Adipocyte (in vitro differentiated cells): ENCODE measurements at regions not wholly inside any gene's neighbourhood (a gene's known extent, or its start where the extent isn't known, plus 50 kb on each side); places are given as distances from the start of the nearest gene placed in this dataset.

Source experiments
- DNase-seq: peaks from one replicate; pipeline ENCODE4 v3.0.0-alpha.2; 2015; ENCODE audit warnings: low read depth
- H3K27me3 ChIP-seq: replicated peaks from 2 replicates; pipeline ENCODE4 v1.7.0; 2013; ENCODE audit warnings: mild to moderate bottlenecking, low read length, moderate library complexity; ENCODE audit not compliant: control insufficient read depth, insufficient read depth
- H3K36me3 ChIP-seq: 2 replicates; pipeline ENCODE4 v1.7.0; 2013; ENCODE audit warnings: low read length, mild to moderate bottlenecking, moderate library complexity; ENCODE audit not compliant: control insufficient read depth, insufficient read depth, severe bottlenecking
- H3K4me1 ChIP-seq: 2 replicates; pipeline ENCODE4 v1.7.0; 2013; ENCODE audit warnings: mild to moderate bottlenecking, low read length, moderate library complexity; ENCODE audit not compliant: control insufficient read depth, insufficient read depth
- H3K4me3 ChIP-seq: 2 replicates; pipeline ENCODE4 v1.7.0; 2013; ENCODE audit warnings: mild to moderate bottlenecking, low read length, moderate library complexity
- H3K9ac ChIP-seq: 2 replicates; pipeline ENCODE4 v1.7.0; 2013; ENCODE audit warnings: mild to moderate bottlenecking, low read length, moderate library complexity
- H3K9me3 ChIP-seq: 2 replicates; pipeline ENCODE4 v1.7.0; 2013; ENCODE audit warnings: mild to moderate bottlenecking, low read length, moderate library complexity; ENCODE audit not compliant: control insufficient read depth

GRCh38 chr21:26759731-26760130 lies 85.5 kb downstream of the ADAMTS1 start:
- Histone ChIP-seq H3K36me3 (no peaks in the 10 kb centered on the region), H3K27me3 (no peaks in the 10 kb centered on the region), H3K4me3 (no peak overlapping the region), H3K9me3 (no peaks in the 10 kb centered on the region), H3K9ac (no peak overlapping the region), H3K4me1 (peaks cover 24% of the 10 kb centered on the region)
- DNase-seq, result no peak

DNA sequence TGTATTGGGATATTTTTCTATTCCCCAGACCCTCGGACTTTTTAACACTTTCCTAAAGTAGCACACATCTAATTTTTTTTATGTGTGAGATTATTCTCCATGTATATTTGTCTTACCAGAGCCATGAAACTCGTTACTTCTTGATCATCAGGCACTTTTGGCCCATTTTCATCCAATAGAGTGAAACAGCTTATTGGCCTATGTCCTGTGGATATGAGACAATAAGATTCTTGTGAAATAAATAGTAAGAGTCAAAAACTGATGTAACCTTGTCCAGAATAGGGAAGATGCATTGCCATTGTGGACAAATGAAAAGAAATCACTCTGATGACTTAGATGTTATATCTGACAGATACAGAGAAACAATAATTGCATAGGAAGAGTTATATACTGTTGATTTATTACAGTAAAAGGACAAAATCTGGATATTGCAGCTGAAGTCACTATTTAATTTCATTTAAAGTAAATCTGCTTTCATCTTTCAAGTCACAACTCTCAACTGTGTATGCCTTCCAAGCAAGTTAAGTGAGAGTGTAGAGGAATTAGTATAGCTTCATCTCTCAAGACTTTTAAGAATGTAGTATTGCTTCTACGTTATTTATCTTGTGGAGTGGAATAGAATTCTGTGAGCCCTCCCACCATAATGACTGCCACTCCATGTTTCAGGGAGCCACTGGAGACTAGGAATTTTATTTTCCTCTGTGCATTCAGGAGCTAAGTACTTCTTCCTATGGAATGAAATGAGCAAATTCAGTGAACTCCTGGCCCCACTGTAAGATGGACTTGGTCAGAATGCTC lies 86.9 kb downstream of the ADAMTS1 start:
- H3K9me3 ChIP-seq, result no peaks in the 10 kb centered on the region
- no peaks in the 10 kb centered on the region for H3K27me3 ChIP-seq
- H3K4me3 ChIP-seq, result no peak overlapping the region
- no peak overlapping the region for H3K9ac ChIP-seq
- H3K36me3 ChIP-seq, result no peaks in the 10 kb centered on the region
- no peak for DNase-seq
- H3K4me1 ChIP-seq, result peaks cover 24% of the 10 kb centered on the region

DNA sequence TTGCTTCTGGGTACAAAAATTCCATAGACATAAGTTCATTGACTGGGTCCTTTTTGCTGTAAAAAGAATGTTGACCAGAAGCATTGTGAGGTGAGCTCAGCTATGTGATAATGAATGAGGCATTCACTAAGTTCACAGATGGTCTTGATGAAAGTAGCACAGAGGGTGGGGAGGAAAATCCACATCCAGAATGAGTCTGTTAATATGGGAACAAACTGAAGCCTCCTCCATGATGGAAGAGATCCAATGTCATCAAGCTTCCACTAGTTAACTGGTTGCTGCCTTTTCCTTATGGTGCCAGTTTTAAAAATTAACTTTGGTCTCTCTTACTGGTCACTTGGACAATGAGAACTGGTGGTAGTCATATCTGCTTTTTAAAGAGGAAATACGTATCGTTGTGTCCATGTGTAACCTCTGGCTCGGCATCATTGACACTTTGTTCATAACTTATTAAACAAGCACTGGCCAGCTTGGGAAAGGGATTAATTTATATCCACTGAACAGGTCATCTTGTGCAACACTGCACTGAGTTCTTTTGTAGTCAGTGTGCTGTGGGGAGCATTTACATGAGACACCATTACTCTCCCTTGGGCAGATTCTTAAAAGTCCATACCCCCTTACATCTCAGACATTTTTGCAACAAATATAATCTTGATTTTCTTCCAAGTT lies 88.6 kb downstream of the ADAMTS1 start:
- DNase-seq, result peak; percentile 32
- no peaks in the 10 kb centered on the region for H3K9me3 ChIP-seq
- H3K4me1 ChIP-seq, result peaks cover 24% of the 10 kb centered on the region
- H3K9ac ChIP-seq, result no peak overlapping the region
- no peaks in the 10 kb centered on the region for H3K36me3 ChIP-seq
- H3K4me3 ChIP-seq, result no peak overlapping the region
- H3K27me3 ChIP-seq, result no peaks in the 10 kb centered on the region

GRCh38 chr21:26754853-26755252 lies 90.4 kb downstream of the ADAMTS1 start:
- Histone ChIP-seq H3K4me3 (no peak overlapping the region), H3K36me3 (no peaks in the 10 kb centered on the region), H3K27me3 (no peaks in the 10 kb centered on the region), H3K9ac (no peak overlapping the region), H3K4me1 (peaks cover 24% of the 10 kb centered on the region), H3K9me3 (no peaks in the 10 kb centered on the region)
- DNase-seq, result no peak

DNA sequence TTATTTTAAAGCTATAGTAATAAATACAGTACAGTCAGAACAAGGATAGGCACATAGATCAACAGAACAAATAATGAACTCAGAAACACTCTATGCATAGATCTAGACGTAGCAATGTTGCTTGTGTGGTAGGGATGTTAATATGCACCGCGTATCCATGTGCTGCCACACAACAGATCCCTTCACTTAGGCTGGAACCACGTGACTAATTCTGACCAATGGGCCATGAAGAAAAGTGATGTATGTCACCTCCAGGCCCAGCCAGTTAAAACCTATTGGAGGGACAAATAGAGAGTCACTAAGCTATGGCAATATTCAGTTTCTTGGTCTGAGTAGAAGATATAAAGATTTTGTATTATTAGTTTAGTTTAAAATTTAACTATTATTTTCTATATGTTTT lies 91.4 kb downstream of the ADAMTS1 start:
- no peak for DNase-seq
- no peaks in the 10 kb centered on the region for H3K27me3 ChIP-seq
- H3K9me3 ChIP-seq, result no peaks in the 10 kb centered on the region
- H3K9ac ChIP-seq, result no peak overlapping the region
- H3K4me3 ChIP-seq, result no peak overlapping the region
- H3K4me1 ChIP-seq, result peaks cover 18% of the 10 kb centered on the region
- H3K36me3 ChIP-seq, result no peaks in the 10 kb centered on the region

DNA sequence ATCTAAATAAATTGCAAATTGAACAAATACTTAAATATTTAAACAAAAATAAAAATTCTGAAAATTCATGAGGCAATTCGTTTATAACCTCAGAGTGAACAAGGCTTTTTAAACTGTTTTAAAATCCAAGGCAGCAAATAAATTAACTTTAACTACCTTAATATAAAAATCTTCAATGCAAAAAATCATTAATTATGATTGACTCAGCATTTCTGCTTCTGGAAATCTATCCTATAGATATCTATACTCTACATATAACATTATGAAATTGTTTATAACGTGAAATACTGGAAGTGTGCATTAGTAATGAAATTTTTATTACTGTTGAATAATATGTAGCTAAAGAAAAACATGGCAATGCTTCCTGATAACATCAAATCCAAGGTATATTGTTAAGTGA lies 92.4 kb downstream of the ADAMTS1 start:
- Histone ChIP-seq H3K36me3 (no peaks in the 10 kb centered on the region), H3K27me3 (no peaks in the 10 kb centered on the region), H3K9ac (no peak overlapping the region), H3K9me3 (no peaks in the 10 kb centered on the region), H3K4me1 (peaks cover 12% of the 10 kb centered on the region), H3K4me3 (no peak overlapping the region)
- DNase-seq, result no peak

GRCh38 chr21:26751305-26751704 lies 93.9 kb downstream of the ADAMTS1 start:
- H3K36me3 ChIP-seq, result no peaks in the 10 kb centered on the region
- no peak overlapping the region for H3K4me3 ChIP-seq
- no peaks in the 10 kb centered on the region for H3K27me3 ChIP-seq
- no peak for DNase-seq
- H3K9me3 ChIP-seq, result no peaks in the 10 kb centered on the region
- H3K4me1 ChIP-seq, result no peaks in the 10 kb centered on the region
- H3K9ac ChIP-seq, result no peak overlapping the region

GRCh38 chr21:26748066-26748465 lies 97.1 kb downstream of the ADAMTS1 start:
- no peak overlapping the region for H3K9ac ChIP-seq
- H3K36me3 ChIP-seq, result no peaks in the 10 kb centered on the region
- DNase-seq, result no peak

GRCh38 chr21:26747216-26747615 lies 98.0 kb downstream of the ADAMTS1 start:
- H3K36me3 ChIP-seq, result no peaks in the 10 kb centered on the region
- DNase-seq, result no peak

More at GRCh38 chr21:26748066-26748465, 97.1 kb downstream of the ADAMTS1 start:
- Histone ChIP-seq H3K4me3 (no peak overlapping the region), H3K4me1 (no peaks in the 10 kb centered on the region), H3K27me3 (no peaks in the 10 kb centered on the region), H3K9me3 (no peaks in the 10 kb centered on the region)

GRCh38 chr21:26743524-26743923 lies 101.7 kb downstream of the ADAMTS1 start:
- Histone ChIP-seq H3K36me3 (no peaks in the 10 kb centered on the region), H3K4me3 (no peak overlapping the region), H3K9me3 (no peaks in the 10 kb centered on the region), H3K9ac (no peak overlapping the region), H3K4me1 (peaks cover 22% of the 10 kb centered on the region), H3K27me3 (no peaks in the 10 kb centered on the region)
- no peak for DNase-seq

More at GRCh38 chr21:26747216-26747615, 98.0 kb downstream of the ADAMTS1 start:
- Histone ChIP-seq H3K4me3 (no peak overlapping the region), H3K27me3 (no peaks in the 10 kb centered on the region), H3K4me1 (no peaks in the 10 kb centered on the region), H3K9me3 (no peaks in the 10 kb centered on the region), H3K9ac (no peak overlapping the region)

DNA sequence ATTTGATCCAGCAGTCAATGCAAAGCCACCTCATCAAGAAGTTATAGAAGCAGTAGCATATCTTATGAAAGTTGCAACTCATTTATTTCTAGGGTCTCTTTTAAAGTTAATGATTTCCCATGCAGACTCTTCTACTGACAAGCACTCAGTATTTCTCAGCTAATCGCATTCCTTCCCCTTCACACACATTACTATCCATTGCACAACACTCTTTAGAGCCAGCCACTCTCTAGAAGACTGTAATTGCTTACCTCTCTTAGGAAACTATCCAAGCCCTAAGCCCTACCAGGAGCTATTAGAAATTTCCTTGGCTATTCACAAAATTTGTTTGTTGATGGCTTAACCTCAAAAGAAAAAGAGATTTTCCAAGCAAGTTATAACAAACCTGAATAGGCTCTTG lies 106.0 kb downstream of the ADAMTS1 start:
- peaks cover 25% of the 10 kb centered on the region for H3K4me1 ChIP-seq
- DNase-seq, result peak; percentile 69
- no peaks in the 10 kb centered on the region for H3K36me3 ChIP-seq
- H3K9me3 ChIP-seq, result no peaks in the 10 kb centered on the region
- peak overlapping the region; percentile 35 for H3K4me3 ChIP-seq
- no peaks in the 10 kb centered on the region for H3K27me3 ChIP-seq
- H3K9ac ChIP-seq, result peak overlapping the region; percentile 47
